Activated B cell treated with CpG ODN at 0.5 μM for 24 hours (primary cell): ENCODE measurements at regions not wholly inside any gene's neighbourhood (a gene's known extent, or its start where the extent isn't known, plus 50 kb on each side); places are given as distances from the start of the nearest gene placed in this dataset.

Experiments
- ATAC-seq: fragments of 200-7000 bp; cut with Tn5 transposase; one replicate; pipeline ENCODE4 v1.10.0; 2021; ENCODE audit warnings: low read depth, mild to moderate bottlenecking, moderate library complexity
- CTCF ChIA-PET: fragments of 350-600 bp; sonication (Branson Sonifier 250); formaldehyde crosslinking; loops from one replicate; lab custom pipeline; 2021; ENCODE audit warnings: antibody characterized with exemption; lab: Charles Lee
- POLR2A ChIA-PET: fragments of 350-600 bp; sonication (Branson Sonifier 250); formaldehyde crosslinking; loops from one replicate; lab custom pipeline; 2021; ENCODE audit warnings: antibody characterized with exemption; lab: Charles Lee
- DNase-seq: peaks from one replicate; pipeline ENCODE4 v3.0.0; 2022
- H3K27ac Mint-ChIP-seq: one replicate; pipeline ENCODE4 v1.8.0; 2020; ENCODE audit warnings: mixed read lengths
- H3K27me3 Mint-ChIP-seq: one replicate; pipeline ENCODE4 v1.8.0; 2021; ENCODE audit warnings: mixed read lengths
- H3K36me3 Mint-ChIP-seq: one replicate; pipeline ENCODE4 v1.8.0; 2021; ENCODE audit warnings: low read depth, mixed read lengths
- H3K4me1 Mint-ChIP-seq: one replicate; pipeline ENCODE4 v1.8.0; 2021; ENCODE audit warnings: mixed read lengths
- H3K4me3 Mint-ChIP-seq: one replicate; pipeline ENCODE4 v1.8.0; 2020; ENCODE audit warnings: mild to moderate bottlenecking, mixed read lengths
- H3K9me3 Mint-ChIP-seq: one replicate; pipeline ENCODE4 v1.8.0; 2020; ENCODE audit warnings: mixed read lengths
- intact Hi-C: fragments of 100-400 bp; cut with micrococcal nuclease; formaldehyde crosslinking; loops from one replicate; pipeline ENCODE4 v1.15.1; 2024
- TF ChIP-seq, protein P1 (sequence below): fragments of 200-600 bp; IDR thresholded peaks from one replicate; pipeline ENCODE4 v1.8.0; 2022; ENCODE audit warnings: antibody characterized with exemption, mild to moderate bottlenecking

DNA sequence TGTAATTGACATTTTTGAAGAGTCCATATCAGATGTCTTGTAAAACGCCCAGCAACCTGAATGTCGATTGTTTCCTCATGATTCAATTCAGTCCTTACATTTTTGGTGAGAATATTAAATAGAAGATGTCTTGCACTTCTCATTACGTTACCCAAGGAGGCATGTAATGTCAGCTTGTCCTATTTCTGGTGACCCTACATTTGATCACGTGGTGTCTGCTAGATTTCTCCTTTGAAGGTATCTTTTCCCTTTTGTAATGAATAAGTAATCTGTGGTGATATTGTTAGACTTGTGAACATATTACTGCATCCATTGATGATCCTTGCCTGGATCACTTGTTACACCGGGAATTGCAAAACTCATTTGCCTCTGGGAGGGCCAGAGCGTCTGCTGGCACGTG, 87.6 kb upstream of the DISP3 start:
- TF ChIP-seq, protein P1, sequence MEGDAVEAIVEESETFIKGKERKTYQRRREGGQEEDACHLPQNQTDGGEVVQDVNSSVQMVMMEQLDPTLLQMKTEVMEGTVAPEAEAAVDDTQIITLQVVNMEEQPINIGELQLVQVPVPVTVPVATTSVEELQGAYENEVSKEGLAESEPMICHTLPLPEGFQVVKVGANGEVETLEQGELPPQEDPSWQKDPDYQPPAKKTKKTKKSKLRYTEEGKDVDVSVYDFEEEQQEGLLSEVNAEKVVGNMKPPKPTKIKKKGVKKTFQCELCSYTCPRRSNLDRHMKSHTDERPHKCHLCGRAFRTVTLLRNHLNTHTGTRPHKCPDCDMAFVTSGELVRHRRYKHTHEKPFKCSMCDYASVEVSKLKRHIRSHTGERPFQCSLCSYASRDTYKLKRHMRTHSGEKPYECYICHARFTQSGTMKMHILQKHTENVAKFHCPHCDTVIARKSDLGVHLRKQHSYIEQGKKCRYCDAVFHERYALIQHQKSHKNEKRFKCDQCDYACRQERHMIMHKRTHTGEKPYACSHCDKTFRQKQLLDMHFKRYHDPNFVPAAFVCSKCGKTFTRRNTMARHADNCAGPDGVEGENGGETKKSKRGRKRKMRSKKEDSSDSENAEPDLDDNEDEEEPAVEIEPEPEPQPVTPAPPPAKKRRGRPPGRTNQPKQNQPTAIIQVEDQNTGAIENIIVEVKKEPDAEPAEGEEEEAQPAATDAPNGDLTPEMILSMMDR = no peak
- ATAC-seq (no peak), DNase-seq (no peak)
- H3K4me1 Mint-ChIP-seq = no peaks in the 10 kb centered on the region
- ChIA-PET CTCF (no interaction called here), POLR2A (no interaction called here)
- H3K36me3 Mint-ChIP-seq = no peaks in the 10 kb centered on the region
- no peak overlapping the region for H3K4me3 Mint-ChIP-seq
- H3K27ac Mint-ChIP-seq = no peak overlapping the region
- H3K9me3 Mint-ChIP-seq = no peaks in the 10 kb centered on the region
- peaks cover 7% of the 10 kb centered on the region for H3K27me3 Mint-ChIP-seq
- intact Hi-C loops = no loop called here

DNA sequence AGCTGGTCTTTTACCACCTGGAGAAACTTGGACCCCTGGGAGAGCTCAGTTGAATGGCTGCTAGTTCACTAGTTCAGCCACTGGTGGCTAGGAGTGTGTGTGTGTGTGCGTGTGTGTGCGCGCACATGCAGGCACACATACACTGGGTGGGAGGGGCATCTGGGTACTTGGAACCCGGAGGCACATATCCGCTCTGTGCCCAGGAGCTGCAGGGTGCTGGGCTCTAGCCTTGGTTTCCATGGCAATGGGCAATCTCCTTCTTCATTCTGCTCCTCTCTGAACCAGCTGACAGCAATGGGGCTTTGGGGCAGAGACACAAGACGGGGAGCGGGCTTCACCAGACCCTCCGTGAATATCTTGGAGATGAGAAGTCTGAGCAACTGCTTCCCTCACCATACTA, 87.1 kb upstream of the DISP3 start:
- no peak overlapping the region for H3K4me3 Mint-ChIP-seq
- CTCF ChIA-PET = no interaction called here
- DNase-seq (no peak), ATAC-seq (no peak)
- H3K36me3 Mint-ChIP-seq = no peaks in the 10 kb centered on the region
- intact Hi-C loops = no loop called here
- no peaks in the 10 kb centered on the region for H3K9me3 Mint-ChIP-seq
- peaks cover 7% of the 10 kb centered on the region for H3K27me3 Mint-ChIP-seq
- TF ChIP-seq, protein P1 = no peak
- POLR2A ChIA-PET = no interaction called here
- H3K4me1 Mint-ChIP-seq = no peaks in the 10 kb centered on the region
- no peak overlapping the region for H3K27ac Mint-ChIP-seq

DNA sequence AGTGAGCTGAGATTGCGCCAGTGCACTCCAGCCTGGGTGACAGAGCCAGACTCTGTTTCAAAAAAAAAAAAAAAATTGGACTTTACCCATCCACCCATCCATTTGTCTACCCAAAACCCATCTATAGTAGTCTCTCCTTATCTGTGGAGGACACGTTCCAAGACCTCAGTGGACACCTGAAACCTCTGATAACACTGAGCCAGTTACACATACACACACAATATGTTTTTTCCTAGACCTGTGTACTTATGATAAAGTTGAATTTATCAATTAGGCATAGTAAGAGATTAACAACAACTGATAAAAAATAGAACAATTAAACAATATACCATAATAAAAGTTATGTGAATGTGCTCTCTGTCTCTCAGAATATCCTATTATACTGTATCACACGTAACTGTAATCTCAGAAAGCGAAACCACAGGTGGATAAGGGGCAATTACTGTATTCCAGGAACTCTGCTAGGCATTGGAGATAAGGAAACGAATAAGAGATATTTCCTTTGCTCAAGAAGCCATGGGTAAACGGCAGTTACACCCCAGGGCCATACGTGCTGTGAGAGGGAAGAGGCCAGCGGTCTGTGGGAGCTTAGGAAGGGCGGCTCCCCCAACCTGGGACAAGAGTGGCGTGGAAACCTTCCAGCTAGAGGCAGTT, 84.2 kb upstream of the DISP3 start:
- POLR2A ChIA-PET = no interaction called here
- H3K4me1 Mint-ChIP-seq = no peaks in the 10 kb centered on the region
- CTCF ChIA-PET = no interaction called here
- H3K4me3 Mint-ChIP-seq = no peak overlapping the region
- no peaks in the 10 kb centered on the region for H3K36me3 Mint-ChIP-seq
- H3K9me3 Mint-ChIP-seq = no peaks in the 10 kb centered on the region
- H3K27me3 Mint-ChIP-seq = peaks cover 10% of the 10 kb centered on the region
- TF ChIP-seq, protein P1 = no peak
- DNase-seq (no peak), ATAC-seq (no peak)
- intact Hi-C loops = no loop called here
- no peak overlapping the region for H3K27ac Mint-ChIP-seq

DNA sequence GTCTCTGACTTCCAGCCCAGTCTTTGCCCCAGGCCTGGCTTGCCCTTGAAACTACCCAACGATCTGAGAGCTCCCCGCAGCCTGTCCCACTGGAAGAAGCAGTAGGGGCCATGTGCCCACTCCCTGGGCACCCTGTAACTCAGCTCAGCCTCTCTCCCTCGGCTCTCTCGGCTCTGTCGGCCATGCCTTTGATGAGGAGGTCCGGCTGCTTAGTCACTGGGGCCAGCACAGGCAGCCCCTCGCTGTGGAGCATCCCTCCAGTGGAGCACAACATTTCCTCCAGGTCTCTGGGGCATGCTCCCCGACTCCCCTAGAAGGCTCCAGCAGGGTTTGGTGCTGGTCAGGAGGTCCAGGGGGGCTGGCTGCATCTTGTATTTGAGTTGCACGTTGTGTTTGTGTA, 83.3 kb upstream of the DISP3 start:
- ATAC-seq (no peak), DNase-seq (no peak)
- TF ChIP-seq, protein P1 = no peak
- Mint-ChIP-seq H3K27me3 (peaks cover 10% of the 10 kb centered on the region), H3K27ac (no peak overlapping the region), H3K9me3 (no peaks in the 10 kb centered on the region), H3K4me1 (no peaks in the 10 kb centered on the region), H3K36me3 (no peaks in the 10 kb centered on the region), H3K4me3 (no peak overlapping the region)
- ChIA-PET CTCF (no interaction called here), POLR2A (no interaction called here)
- intact Hi-C loops = no loop called here

DNA sequence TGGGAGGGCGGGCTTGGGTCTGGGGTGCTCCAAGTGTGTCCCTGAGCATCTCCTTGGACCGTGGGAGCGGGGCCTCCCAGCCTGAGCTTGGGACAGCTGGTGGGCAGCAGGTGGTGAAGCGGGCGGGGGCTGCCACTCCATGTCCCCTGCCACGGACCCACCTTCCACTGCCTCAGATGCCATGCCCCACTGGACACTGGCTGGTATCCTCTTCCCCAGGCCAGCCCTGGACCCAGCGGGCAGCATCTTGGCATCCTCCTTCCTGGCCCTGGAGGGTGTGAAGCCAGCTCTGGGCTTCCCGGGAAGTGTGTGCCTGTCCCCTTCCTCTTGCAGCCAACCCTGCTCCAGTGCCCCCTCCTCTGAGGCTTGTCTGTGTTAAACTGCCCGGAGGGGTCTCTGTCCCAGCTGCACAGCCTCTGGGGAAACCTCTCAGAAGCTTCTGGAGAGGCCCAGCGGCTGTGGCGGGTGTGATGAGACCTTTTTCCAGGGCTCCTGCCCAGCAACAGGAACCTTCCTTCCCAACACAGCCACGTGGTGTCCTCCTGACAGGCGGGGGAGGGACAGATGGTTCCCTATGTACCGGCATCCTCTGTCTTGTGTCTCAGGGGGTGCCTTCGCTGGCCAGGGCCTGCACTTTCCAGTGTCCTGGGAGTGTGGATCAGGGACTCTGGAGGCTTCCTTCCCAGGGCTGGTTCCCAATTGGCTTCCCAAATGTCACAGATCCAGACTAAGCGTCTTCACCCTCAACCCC, 81.6 kb upstream of the DISP3 start:
- H3K9me3 Mint-ChIP-seq = no peaks in the 10 kb centered on the region
- CTCF ChIA-PET = no interaction called here
- TF ChIP-seq, protein P1 = no peak
- no peak overlapping the region for H3K4me3 Mint-ChIP-seq
- H3K27me3 Mint-ChIP-seq = peaks cover 10% of the 10 kb centered on the region
- no peak for DNase-seq
- POLR2A ChIA-PET = no interaction called here
- H3K27ac Mint-ChIP-seq = no peak overlapping the region
- intact Hi-C loops = no loop called here
- H3K36me3 Mint-ChIP-seq = no peaks in the 10 kb centered on the region
- H3K4me1 Mint-ChIP-seq = no peaks in the 10 kb centered on the region
- no peak for ATAC-seq
